ENCODE measurements at regions not wholly inside any gene's neighbourhood (a gene's known extent, or its start where the extent isn't known, plus 50 kb on each side); places are given as distances from the start of the nearest gene placed in this dataset.
A peak's percentile ranks its signal among the peaks of the same experiment; 100 is the strongest.

- DNase-seq, result no peak
- no peak for TF ChIP-seq CTCF (IDR thresholded peaks at IDR 0.05; ENCODE audit: insufficient read depth in 1 of 2, low read depth in 1 of 2, low read length in 1 of 2, severe bottlenecking in 1 of 2, unreplicated experiment in 1 of 2)
- H3K9me3 Mint-ChIP-seq (ENCODE audit: unreplicated experiment), result no peaks in the 10 kb centered on the region
- Histone ChIP-seq H3K9me3 (no peaks in the 10 kb centered on the region), H3K27me3 (replicated peaks; ENCODE audit: control insufficient read depth, insufficient read depth, low read length) (no peaks in the 10 kb centered on the region), H3K4me1 (peaks cover 9% of the 10 kb centered on the region), H3K36me3 (ENCODE audit: control insufficient read depth, insufficient read depth, low read length) (no peaks in the 10 kb centered on the region), H3K4me3 (ENCODE audit: low read depth, low read length) (no peak overlapping the region)
- BruUV-seq (replicated peaks), result no TSS peak
- no peaks in the 10 kb centered on the region for H3K27me3 Mint-ChIP-seq (ENCODE audit: insufficient read depth, unreplicated experiment)
- CTCF ChIA-PET, result no interaction called here
- no peak overlapping the region for H3K4me3 Mint-ChIP-seq (ENCODE audit: unreplicated experiment)
- intact Hi-C loops (cut with micrococcal nuclease; ENCODE audit: unreplicated experiment), result no loop called here
- no peaks in the 10 kb centered on the region for H3K36me3 Mint-ChIP-seq (ENCODE audit: insufficient read depth, unreplicated experiment)
- POLR2A ChIA-PET, result no interaction called here
- H3K27ac Mint-ChIP-seq (ENCODE audit: unreplicated experiment), result no peak overlapping the region
- peaks cover 6% of the 10 kb centered on the region for H3K4me1 Mint-ChIP-seq (ENCODE audit: low read depth, unreplicated experiment)
These were observed 756.0 kb upstream of the ADGRL2 start for GRCh38 chr1:81044708-81045107.

- no TSS peak for BruUV-seq (replicated peaks)
- peaks cover 6% of the 10 kb centered on the region for H3K4me1 Mint-ChIP-seq (ENCODE audit: low read depth, unreplicated experiment)
- Histone ChIP-seq H3K4me1 (peaks cover 9% of the 10 kb centered on the region), H3K27me3 (replicated peaks; ENCODE audit: control insufficient read depth, insufficient read depth, low read length) (no peaks in the 10 kb centered on the region), H3K9me3 (no peaks in the 10 kb centered on the region), H3K4me3 (ENCODE audit: low read depth, low read length) (no peak overlapping the region), H3K36me3 (ENCODE audit: control insufficient read depth, insufficient read depth, low read length) (no peaks in the 10 kb centered on the region)
- no peaks in the 10 kb centered on the region for H3K9me3 Mint-ChIP-seq (ENCODE audit: unreplicated experiment)
- DNase-seq, result no peak
- H3K27ac Mint-ChIP-seq (ENCODE audit: unreplicated experiment), result peak overlapping the region; percentile 5
- POLR2A ChIA-PET, result no interaction called here
- H3K27me3 Mint-ChIP-seq (ENCODE audit: insufficient read depth, unreplicated experiment), result no peaks in the 10 kb centered on the region
- TF ChIP-seq CTCF (IDR thresholded peaks at IDR 0.05; ENCODE audit: insufficient read depth in 1 of 2, low read depth in 1 of 2, low read length in 1 of 2, severe bottlenecking in 1 of 2, unreplicated experiment in 1 of 2), result no peak
- CTCF ChIA-PET, result no interaction called here
- no peak overlapping the region for H3K4me3 Mint-ChIP-seq (ENCODE audit: unreplicated experiment)
- H3K36me3 Mint-ChIP-seq (ENCODE audit: insufficient read depth, unreplicated experiment), result no peaks in the 10 kb centered on the region
- intact Hi-C loops (cut with micrococcal nuclease; ENCODE audit: unreplicated experiment), result loop anchor here (1.0 kb wide), 1 partner anchor 8 kb away; no protein-coding TSS in a partner anchor
These were observed 758.5 kb upstream of the ADGRL2 start for GRCh38 chr1:81042225-81042624.

GRCh38 chr1:81034291-81034690 lies 766.4 kb upstream of the ADGRL2 start:
- no peak overlapping the region for H3K4me3 ChIP-seq (ENCODE audit: low read depth, low read length)
- ChIA-PET POLR2A (no interaction called here), CTCF (interaction anchor here (0.7 kb wide), 1 partner anchor 62 kb away, joined by 3 read pairs; no protein-coding TSS in a partner anchor)
- peaks cover 9% of the 10 kb centered on the region for H3K9me3 Mint-ChIP-seq (ENCODE audit: unreplicated experiment)
- peak; percentile 47 to 60 for DNase-seq
- no peak overlapping the region for H3K27ac Mint-ChIP-seq (ENCODE audit: unreplicated experiment)
- no peaks in the 10 kb centered on the region for H3K36me3 ChIP-seq (ENCODE audit: control insufficient read depth, insufficient read depth, low read length)
- no peaks in the 10 kb centered on the region for H3K27me3 Mint-ChIP-seq (ENCODE audit: insufficient read depth, unreplicated experiment)
- no peak for TF ChIP-seq CTCF (IDR thresholded peaks at IDR 0.05; ENCODE audit: insufficient read depth in 1 of 2, low read depth in 1 of 2, low read length in 1 of 2, severe bottlenecking in 1 of 2, unreplicated experiment in 1 of 2)
- no peaks in the 10 kb centered on the region; the same call in 1 of the 2 replicates for H3K4me1 ChIP-seq
- intact Hi-C loops (cut with micrococcal nuclease; ENCODE audit: unreplicated experiment), result loop anchor here (1.0 to 2.0 kb wide), 3 partner anchors 8 to 151 kb away; no protein-coding TSS in a partner anchor
- H3K9me3 ChIP-seq, result no peaks in the 10 kb centered on the region
- no peak overlapping the region for H3K4me3 Mint-ChIP-seq (ENCODE audit: unreplicated experiment)
- H3K4me1 Mint-ChIP-seq (ENCODE audit: low read depth, unreplicated experiment), result no peaks in the 10 kb centered on the region
- no peaks in the 10 kb centered on the region for H3K36me3 Mint-ChIP-seq (ENCODE audit: insufficient read depth, unreplicated experiment)
- no TSS peak for BruUV-seq (replicated peaks)
- no peaks in the 10 kb centered on the region for H3K27me3 ChIP-seq (replicated peaks; ENCODE audit: control insufficient read depth, insufficient read depth, low read length)

Measured in Caco-2 (cell line).